SK-N-SH (cell line): ENCODE measurements at regions not wholly inside any gene's neighbourhood (a gene's known extent, or its start where the extent isn't known, plus 50 kb on each side); places are given as distances from the start of the nearest gene placed in this dataset.

ENCODE experiments used
- CTCF ChIP-seq: fragments of 200-600 bp; sonication (generic); IDR thresholded peaks from 2 replicates; pipeline ENCODE4 v1.6.1; 2017; ENCODE audit warnings: antibody characterized with exemption, mild to moderate bottlenecking, moderate library complexity
- FOSL2 ChIP-seq: IDR thresholded peaks from 2 replicates; pipeline ENCODE4 v1.4.0; 2012; ENCODE audit warnings: low read depth, mild to moderate bottlenecking, moderate library complexity, borderline replicate concordance
- FOXM1 ChIP-seq: IDR thresholded peaks from 2 replicates; pipeline ENCODE4 v1.4.0; 2012; ENCODE audit warnings: low read depth, mild to moderate bottlenecking
- MXI1 ChIP-seq: IDR thresholded peaks from 2 replicates; pipeline ENCODE4 v1.6.1; 2012; ENCODE audit warnings: mild to moderate bottlenecking, low read depth, low read length, improper control_type of control experiment
- NFIC ChIP-seq: IDR thresholded peaks from 2 replicates; pipeline ENCODE4 v1.4.0; 2012; ENCODE audit warnings: borderline replicate concordance
- POLR2AphosphoS5 ChIP-seq: IDR thresholded peaks from 2 replicates; pipeline ENCODE4 v1.6.1; 2012; ENCODE audit warnings: low read depth, low read length
- RCOR1 ChIP-seq: fragments of 150-350 bp; IDR thresholded peaks from 2 replicates; pipeline ENCODE4 v1.6.1; 2017; ENCODE audit warnings: antibody characterized with exemption, low read length
- SIN3A ChIP-seq: IDR thresholded peaks from 2 replicates; pipeline ENCODE4 v1.6.1; 2012; ENCODE audit warnings: low read depth, mild to moderate bottlenecking, low read length, moderate library complexity, borderline replicate concordance
- TAF1 ChIP-seq: IDR thresholded peaks from 2 replicates; pipeline ENCODE4 v1.6.1; 2012; ENCODE audit warnings: low read depth, mild to moderate bottlenecking, low read length, moderate library complexity, borderline replicate concordance
- TCF12 ChIP-seq: IDR thresholded peaks from 2 replicates; pipeline ENCODE4 v1.4.0; 2012
- TEAD4 ChIP-seq: IDR thresholded peaks from 2 replicates; pipeline ENCODE4 v1.4.0; 2012; ENCODE audit warnings: mild to moderate bottlenecking, borderline replicate concordance; ENCODE audit not compliant: insufficient read depth
- USF1 ChIP-seq: IDR thresholded peaks from 2 replicates; pipeline ENCODE4 v1.4.0; 2012; ENCODE audit warnings: low read depth, borderline replicate concordance
- YY1 ChIP-seq: IDR thresholded peaks from 2 replicates; pipeline ENCODE4 v1.4.0; 2012; ENCODE audit warnings: low read depth, mild to moderate bottlenecking

DNA sequence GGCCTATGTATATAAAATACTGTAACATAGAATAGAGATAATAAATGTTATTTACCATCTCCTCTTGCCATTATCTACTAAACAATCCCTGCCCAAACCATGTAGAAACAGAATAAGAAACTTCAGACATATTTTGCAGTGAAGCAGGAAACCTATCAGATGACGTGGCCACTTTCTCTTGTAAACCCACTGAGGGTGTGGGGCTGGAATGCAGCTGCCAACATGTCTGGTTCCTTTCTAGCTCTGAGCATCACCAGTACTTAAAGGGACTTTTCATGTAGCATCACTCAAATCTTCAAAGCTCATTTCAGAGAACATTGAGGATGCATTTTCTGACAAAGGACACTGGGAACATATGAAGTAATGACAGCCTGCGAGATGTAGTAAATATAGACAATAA, 251.8 kb downstream of the LPIN1 start:
- no peak for TF ChIP-seq TAF1
- no peak for TF ChIP-seq CTCF
- no peak for TF ChIP-seq USF1
- no peak for TF ChIP-seq FOSL2
- no peak for TF ChIP-seq MXI1
- no peak for TF ChIP-seq FOXM1
- no peak for TF ChIP-seq YY1
- TF ChIP-seq RCOR1 = no peak
- TF ChIP-seq TCF12 = peak; percentile 53
- no peak for TF ChIP-seq SIN3A
- peak; percentile 14; the same call in 1 of the 2 replicates for TF ChIP-seq TEAD4
- TF ChIP-seq NFIC = no peak
- TF ChIP-seq POLR2AphosphoS5 = no peak
